ENCODE measurements at regions not wholly inside any gene's neighbourhood (a gene's known extent, or its start where the extent isn't known, plus 50 kb on each side); places are given as distances from the start of the nearest gene placed in this dataset.
"Not testable (repeated sequence)": the region's sequence is repeated elsewhere in the genome, so short reads cannot be mapped to it uniquely, and the experiment has no call there.

- DNase-seq: no peak
Measured at GRCh38 chr2:16227811-16228462, 287.6 kb downstream of the MYCN start.

- DNase-seq: no peak
Measured at GRCh38 chr2:16226943-16227664, 286.8 kb downstream of the MYCN start.

DNA sequence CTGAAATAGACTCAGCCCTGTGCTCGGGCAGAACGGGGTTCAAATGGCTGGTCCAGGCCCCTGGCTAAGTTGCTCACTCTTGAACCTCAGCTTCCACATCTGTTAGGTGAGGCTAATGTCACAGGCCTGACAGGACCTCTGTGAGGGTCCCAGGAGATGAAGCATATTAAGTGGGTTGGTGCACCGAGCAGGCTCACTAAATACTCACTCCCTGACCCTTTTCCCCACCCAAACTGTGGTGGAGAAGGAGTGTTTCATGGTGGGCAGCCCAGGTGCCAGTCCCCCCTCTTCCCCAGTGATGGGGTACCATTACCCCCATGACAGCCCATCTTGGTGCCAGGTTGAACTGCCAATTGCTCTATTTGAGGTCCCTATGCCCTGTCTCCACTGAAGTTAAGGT lies 286.0 kb downstream of the MYCN start:
- DNase-seq: no peak

DNA sequence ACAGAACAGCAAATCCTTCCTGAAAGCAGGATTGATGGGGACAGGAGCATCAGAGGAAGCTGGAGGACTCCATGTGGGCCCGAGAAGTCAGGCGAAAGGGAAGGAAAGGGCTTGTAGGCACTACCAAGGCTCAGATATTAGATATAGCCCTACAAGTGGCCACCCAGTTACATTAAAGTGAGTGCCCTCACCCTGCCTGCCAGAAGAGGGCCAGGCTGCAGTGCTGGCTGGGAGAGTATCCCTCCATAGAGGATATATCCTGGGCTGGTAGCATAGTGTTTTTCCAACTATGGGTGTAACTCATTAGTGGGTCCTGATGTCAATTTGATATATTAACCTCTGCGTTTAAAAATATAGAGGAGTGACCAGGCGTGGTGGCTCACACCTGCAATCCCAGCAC lies 285.2 kb downstream of the MYCN start:
- no peak for DNase-seq

- no peak for DNase-seq
Measured at GRCh38 chr2:16225071-16225470, 284.7 kb downstream of the MYCN start.

GRCh38 chr2:16224298-16225045 lies 284.1 kb downstream of the MYCN start:
- no peak for DNase-seq

- no peak for DNase-seq
Measured at GRCh38 chr2:16223841-16224177, 283.5 kb downstream of the MYCN start.

- no peak for DNase-seq
Measured at GRCh38 chr2:16223161-16223840, 283.0 kb downstream of the MYCN start.

DNA sequence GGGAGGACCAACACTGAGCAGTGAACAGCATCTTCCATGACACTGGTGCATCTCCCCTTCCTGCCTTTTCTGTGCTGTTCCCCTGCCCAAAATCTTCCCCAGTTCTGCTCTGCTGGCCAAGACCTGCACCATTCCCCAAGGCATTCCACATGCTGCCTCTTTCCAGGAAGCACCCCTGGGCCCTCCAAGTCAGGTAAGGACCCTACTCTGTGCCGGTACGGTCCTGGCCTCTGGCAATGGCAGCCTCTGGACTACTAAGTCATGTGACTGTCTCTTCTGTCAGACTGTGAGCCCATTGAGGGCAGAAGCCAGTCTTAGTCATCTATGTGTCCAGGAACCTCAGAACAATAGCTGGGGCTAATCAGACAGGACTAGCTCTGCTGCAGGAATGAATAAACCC lies 282.0 kb downstream of the MYCN start:
- no peak for DNase-seq

- DNase-seq: no peak
Measured at GRCh38 chr2:16221461-16222010, 281.2 kb downstream of the MYCN start.

DNA sequence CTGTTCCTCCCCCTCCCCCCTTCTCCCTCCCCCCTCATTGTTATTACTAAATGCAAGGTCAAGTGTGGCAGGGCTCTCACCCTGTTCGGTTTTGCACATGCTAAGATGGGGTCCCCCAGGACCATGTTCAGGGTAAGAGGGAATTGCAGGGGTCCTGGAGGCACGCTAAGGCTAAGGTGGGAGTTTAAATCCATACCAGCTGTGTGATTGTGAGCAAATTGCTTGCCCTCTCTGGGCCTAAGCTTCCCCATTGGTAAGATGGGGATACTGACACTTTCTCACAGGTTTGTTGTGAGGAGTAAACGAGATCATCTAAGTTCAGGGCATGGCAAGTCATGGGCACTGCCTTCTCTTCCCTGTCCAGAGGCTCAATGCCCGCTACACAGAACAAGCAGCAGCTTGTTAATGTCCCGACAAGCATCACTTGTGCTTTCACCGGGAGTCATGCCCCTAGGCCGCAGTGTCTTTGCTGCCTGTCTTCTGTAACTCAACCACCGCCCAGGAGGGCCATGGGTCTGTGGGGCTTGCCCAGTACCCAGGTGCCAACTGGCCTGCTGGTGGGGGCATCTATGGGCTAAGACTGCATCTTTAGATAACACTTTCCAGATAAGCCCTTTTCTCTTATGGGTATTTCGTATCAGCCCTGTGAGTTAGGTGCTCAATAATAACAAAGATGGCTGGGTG lies 279.1 kb downstream of the MYCN start:
- DNase-seq: no peak

- no peak for DNase-seq
Measured at GRCh38 chr2:16218625-16219024, 278.3 kb downstream of the MYCN start.

- no peak for DNase-seq
Measured at GRCh38 chr2:16218161-16218560, 277.8 kb downstream of the MYCN start.

GRCh38 chr2:16217741-16218140 lies 277.4 kb downstream of the MYCN start:
- DNase-seq: not testable (repeated sequence)

- no peak for DNase-seq
Measured at GRCh38 chr2:16217291-16217690, 276.9 kb downstream of the MYCN start.

DNA sequence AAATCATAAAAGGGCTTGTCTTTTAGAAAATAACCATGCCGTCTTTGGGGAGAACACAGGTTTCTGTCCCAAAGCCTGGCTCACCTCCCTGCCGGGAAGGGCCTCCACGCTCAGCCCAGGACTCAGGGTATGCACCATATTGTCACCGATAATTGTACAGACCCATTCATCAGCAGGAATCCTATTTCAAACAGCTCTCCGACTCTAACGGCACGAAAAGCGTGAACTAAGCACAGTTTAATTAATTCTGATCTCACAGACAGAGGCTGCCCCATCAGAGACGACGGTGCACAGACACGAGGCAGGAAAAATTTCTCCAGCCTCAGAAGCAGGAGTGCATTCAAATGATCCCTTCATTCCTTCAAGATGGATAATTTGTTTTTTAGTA lies 276.2 kb downstream of the MYCN start:
- DNase-seq: no peak

DNA sequence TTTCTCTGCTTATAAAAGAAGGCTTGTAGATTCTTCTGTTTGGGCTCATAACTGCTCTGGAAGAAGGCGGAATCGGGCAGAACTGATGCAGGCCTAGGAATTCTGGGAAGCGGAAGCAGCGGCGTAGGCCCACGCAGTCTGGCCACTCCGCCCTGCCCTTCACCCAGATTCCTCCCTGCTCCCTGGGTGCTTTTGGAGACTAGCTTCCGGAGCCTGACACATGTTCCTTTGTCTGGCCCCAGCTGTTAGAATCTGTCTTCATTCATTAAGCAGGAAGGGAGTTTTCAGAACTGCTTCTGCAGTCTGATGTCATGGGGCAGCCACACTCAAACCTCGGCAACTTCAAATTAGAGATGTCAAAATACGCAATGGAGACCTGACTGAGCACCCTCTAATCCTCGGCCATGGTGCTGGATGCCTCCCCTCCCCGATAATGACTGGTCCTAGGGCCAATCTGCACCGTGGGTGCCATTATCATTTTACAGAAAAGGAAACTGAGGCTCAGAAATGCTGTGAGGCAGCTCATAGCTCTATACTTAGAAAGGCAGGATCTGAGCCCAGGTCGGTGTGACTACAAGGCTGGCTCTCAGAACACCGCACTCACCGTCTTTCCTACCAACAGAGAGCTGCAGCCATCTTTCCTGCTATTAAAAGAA lies 275.7 kb downstream of the MYCN start:
- no peak for DNase-seq

DNA sequence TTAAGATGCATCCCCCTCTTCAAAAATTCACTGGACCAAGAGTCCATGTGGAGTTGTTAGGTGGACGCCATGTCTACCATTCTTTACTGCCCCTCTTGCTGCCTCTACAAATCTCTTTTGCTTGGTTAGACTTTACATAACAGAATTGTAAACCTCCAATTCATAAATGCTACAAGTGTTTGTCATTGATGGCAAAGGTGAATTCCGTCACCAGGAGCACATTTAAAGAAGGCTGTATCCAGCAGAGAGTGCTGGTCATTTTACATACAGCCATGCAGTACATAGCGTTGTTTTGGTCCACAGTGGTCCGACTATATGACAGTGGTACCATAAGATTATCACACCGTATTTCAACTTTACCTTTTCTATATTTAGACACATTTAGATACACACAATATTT lies 274.5 kb downstream of the MYCN start:
- DNase-seq: no peak

DNA sequence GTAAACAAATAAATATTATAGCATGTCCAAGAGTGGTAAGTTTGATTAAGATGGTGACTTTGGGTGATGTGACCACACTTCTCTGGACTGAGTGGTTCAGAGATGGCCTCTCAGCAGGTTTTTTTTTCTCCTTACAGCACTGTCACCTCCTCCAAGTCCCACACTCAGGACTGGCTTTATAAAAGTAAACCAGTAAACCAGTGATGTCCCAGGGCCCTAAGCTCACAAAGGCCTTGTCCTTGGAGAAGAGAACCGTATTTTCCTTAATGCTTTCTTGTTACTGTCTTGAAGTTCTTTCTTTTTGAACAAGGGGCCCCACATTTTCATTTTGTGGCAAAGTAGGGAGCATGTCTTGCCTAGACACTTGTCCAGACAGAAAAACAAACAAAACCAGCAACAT lies 274.0 kb downstream of the MYCN start:
- DNase-seq: no peak

DNA sequence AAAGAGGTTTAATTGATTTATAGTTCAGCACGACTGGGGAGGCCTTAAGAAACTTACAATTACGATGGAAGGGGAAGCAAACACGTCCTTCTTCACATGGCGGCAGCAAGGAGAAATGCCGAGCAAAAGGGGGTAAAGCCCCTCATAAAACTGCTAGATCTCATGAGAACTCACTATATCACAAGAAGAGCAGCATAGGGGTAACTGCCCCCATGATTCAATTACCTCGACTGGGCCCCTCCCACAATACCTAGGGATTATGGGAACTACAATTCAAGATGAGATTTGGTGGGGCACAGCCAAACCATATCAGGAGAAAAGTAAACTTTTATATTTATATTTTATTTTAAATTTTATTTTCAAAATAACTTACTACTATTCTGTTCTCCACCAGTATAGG lies 272.0 kb downstream of the MYCN start:
- DNase-seq: no peak

- no peak for DNase-seq
Measured at GRCh38 chr2:16211341-16211740, 271.0 kb downstream of the MYCN start.

- DNase-seq: no peak
Measured at GRCh38 chr2:16210841-16211240, 270.5 kb downstream of the MYCN start.
